GM23338 (cell line): ENCODE measurements at regions not wholly inside any gene's neighbourhood (a gene's known extent, or its start where the extent isn't known, plus 50 kb on each side); places are given as distances from the start of the nearest gene placed in this dataset.
A peak's percentile ranks its signal among the peaks of the same experiment; 100 is the strongest.

ENCODE experiments used
- ATAC-seq: fragments of 200-7000 bp; cut with Tn5 transposase; 3 replicates; pipeline ENCODE4 v1.9.1; 2020
- DNase-seq: peaks from one replicate; pipeline ENCODE4 v3.0.0-alpha.2; 2015; ENCODE audit warnings: low spot score
- H2AFZ ChIP-seq: fragments of 200-600 bp; sonication (generic); 2 replicates; pipeline ENCODE4 v1.8.0; 2016; ENCODE audit warnings: antibody characterized with exemption, mild to moderate bottlenecking, moderate library complexity
- H3F3A ChIP-seq: fragments of 200-600 bp; sonication (generic); replicated peaks from 2 replicates; pipeline ENCODE4 v1.8.0; 2017; ENCODE audit warnings: antibody characterized with exemption, mixed run types, low read depth
- H3K27ac ChIP-seq: fragments of 200-600 bp; sonication (generic); 2 replicates; pipeline ENCODE4 v1.6.1; 2016; ENCODE audit warnings: low read depth
- H3K27me3 ChIP-seq: fragments of 200-600 bp; sonication (generic); 2 replicates; pipeline ENCODE4 v1.8.0; 2016; ENCODE audit warnings: mild to moderate bottlenecking, mixed run types, moderate library complexity; ENCODE audit not compliant: insufficient read depth
- H3K36me3 ChIP-seq: fragments of 200-600 bp; sonication (generic); 2 replicates; pipeline ENCODE4 v1.8.0; 2016; ENCODE audit warnings: mild to moderate bottlenecking; ENCODE audit not compliant: insufficient read depth
- H3K4me1 ChIP-seq: fragments of 200-600 bp; sonication (generic); 2 replicates; pipeline ENCODE4 v1.8.0; 2016; ENCODE audit warnings: mild to moderate bottlenecking, moderate library complexity; ENCODE audit not compliant: insufficient read depth
- H3K4me2 ChIP-seq: fragments of 200-600 bp; sonication (generic); 2 replicates; pipeline ENCODE4 v1.7.1; 2017; ENCODE audit warnings: mixed run types
- H3K4me3 ChIP-seq: fragments of 200-600 bp; sonication (generic); 2 replicates; pipeline ENCODE4 v1.6.1; 2016; ENCODE audit warnings: mixed run types
- H3K79me2 ChIP-seq: fragments of 200-600 bp; sonication (generic); replicated peaks from 2 replicates; pipeline ENCODE4 v1.8.0; 2017; ENCODE audit warnings: mild to moderate bottlenecking; ENCODE audit not compliant: insufficient read depth
- H3K9me2 ChIP-seq: fragments of 200-600 bp; sonication (generic); 2 replicates; pipeline ENCODE4 v1.8.0; 2017; ENCODE audit not compliant: insufficient read depth
- H4K20me1 ChIP-seq: fragments of 200-600 bp; sonication (generic); replicated peaks from 2 replicates; pipeline ENCODE4 v1.8.0; 2017; ENCODE audit warnings: mild to moderate bottlenecking; ENCODE audit not compliant: insufficient read depth
- H3K27ac Mint-ChIP-seq: 2 replicates; pipeline ENCODE4 v1.8.0; 2020; ENCODE audit warnings: inconsistent platforms, mild to moderate bottlenecking, moderate library complexity, mixed read lengths
- H3K27me3 Mint-ChIP-seq: 3 replicates; pipeline ENCODE4 v1.8.0; 2022; ENCODE audit warnings: low read depth, mild to moderate bottlenecking, moderate library complexity, mixed read lengths, inconsistent platforms; ENCODE audit not compliant: insufficient read depth, poor library complexity
- H3K36me3 Mint-ChIP-seq: 3 replicates; pipeline ENCODE4 v1.8.0; 2021; ENCODE audit warnings: low read depth, mild to moderate bottlenecking, inconsistent platforms, moderate library complexity, mixed read lengths
- H3K4me1 Mint-ChIP-seq: 3 replicates; pipeline ENCODE4 v1.8.0; 2020; ENCODE audit warnings: mild to moderate bottlenecking, inconsistent platforms, mixed read lengths
- H3K4me3 Mint-ChIP-seq: 3 replicates; pipeline ENCODE4 v1.8.0; 2021; ENCODE audit warnings: moderate library complexity, mild to moderate bottlenecking, inconsistent platforms, mixed read lengths
- H3K9me3 Mint-ChIP-seq: 3 replicates; pipeline ENCODE4 v1.8.0; 2020; ENCODE audit warnings: moderate library complexity, mild to moderate bottlenecking, inconsistent platforms, mixed read lengths
- CREB1 ChIP-seq: fragments of 250-450 bp; sonication (Bioruptor Pico); IDR thresholded peaks from 2 replicates; pipeline ENCODE4 v1.5.0; 2020; ENCODE audit warnings: low read depth, mild to moderate bottlenecking, moderate library complexity
- EZH2 ChIP-seq: fragments of 200-600 bp; sonication (generic); IDR thresholded peaks from one replicate; pipeline ENCODE4 v1.8.0; 2017; ENCODE audit warnings: antibody characterized with exemption, mild to moderate bottlenecking, low read depth; ENCODE audit not compliant: unreplicated experiment
- EZH2phosphoT487 ChIP-seq: fragments of 200-600 bp; sonication (generic); IDR thresholded peaks from one replicate; pipeline ENCODE4 v1.8.1; 2018; ENCODE audit warnings: antibody characterized with exemption; ENCODE audit not compliant: unreplicated experiment
- JUNB ChIP-seq: IDR thresholded peaks from one replicate; pipeline ENCODE4 v1.6.1; 2016; ENCODE audit warnings: antibody characterized with exemption; ENCODE audit not compliant: unreplicated experiment
- NANOG ChIP-seq: IDR thresholded peaks from 2 replicates; pipeline ENCODE4 v1.6.1; 2016; ENCODE audit warnings: antibody characterized with exemption, borderline replicate concordance
- POLR2AphosphoS5 ChIP-seq: IDR thresholded peaks from 2 replicates; pipeline ENCODE4 v1.6.1; 2016; ENCODE audit warnings: antibody characterized with exemption, low read depth
- REST ChIP-seq: IDR thresholded peaks from one replicate; pipeline ENCODE4 v1.6.1; 2018; ENCODE audit warnings: antibody characterized with exemption; ENCODE audit not compliant: unreplicated experiment
- STAT1 ChIP-seq: IDR thresholded peaks from one replicate; pipeline ENCODE4 v1.6.1; 2016; ENCODE audit warnings: antibody characterized with exemption; ENCODE audit not compliant: unreplicated experiment
- ZNF114 ChIP-seq: fragments of 250-450 bp; sonication (Bioruptor Pico); IDR thresholded peaks from 2 replicates; pipeline ENCODE4 v1.5.0; 2020; ENCODE audit warnings: mild to moderate bottlenecking, moderate library complexity
- ZNF331 ChIP-seq: fragments of 250-450 bp; sonication (Bioruptor Pico); IDR thresholded peaks from 2 replicates; pipeline ENCODE4 v1.5.0; 2020; ENCODE audit warnings: low read depth, mild to moderate bottlenecking, moderate library complexity
- ZNF462 ChIP-seq: fragments of 250-450 bp; sonication (Bioruptor Pico); IDR thresholded peaks from 2 replicates; pipeline ENCODE4 v1.5.0; 2020; ENCODE audit warnings: mild to moderate bottlenecking, moderate library complexity
- TF ChIP-seq, protein P1 (sequence below): IDR thresholded peaks from 2 replicates; pipeline ENCODE4 v1.6.1; 2016; ENCODE audit warnings: antibody characterized with exemption
- TF ChIP-seq, protein P2 (sequence below), 2 experiments: fragments of 200-600 bp in 1 of 2; sonication (generic) in 1 of 2; conservative IDR thresholded peaks; 2 replicates each; pipeline versions ENCODE4 v1.5.1 to v1.6.1; 2016 to 2017; ENCODE audit warnings: antibody characterized with exemption in 2 of 2, low read depth in 2 of 2, mild to moderate bottlenecking in 2 of 2, moderate library complexity in 1 of 2

DNA sequence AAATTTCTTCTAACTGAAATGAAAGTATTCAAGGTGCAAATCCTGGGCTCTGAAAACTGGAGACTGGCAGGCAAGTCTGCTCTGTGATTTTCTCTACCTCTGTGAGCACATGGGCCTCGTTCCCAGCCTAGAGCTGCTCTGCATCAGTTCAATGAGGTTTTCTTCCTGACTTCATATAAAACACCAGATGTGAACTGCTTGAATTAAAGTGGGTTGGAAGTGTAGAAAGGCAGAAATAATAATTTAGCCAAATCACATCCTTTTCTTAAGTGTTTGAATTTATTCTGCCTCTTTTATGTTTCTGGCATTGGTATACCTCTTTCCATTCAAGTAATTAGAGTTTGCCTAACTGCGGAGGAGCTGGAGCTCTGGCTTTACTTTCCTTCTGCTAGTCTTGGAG lies 540.8 kb downstream of the OLFM4 start:
- ATAC-seq, result no peak
- Histone ChIP-seq H2AFZ (peak overlapping the region; percentile 2; the same call in 1 of the 2 replicates), H3K27me3 (no peaks in the 10 kb centered on the region), H3K27ac (no peak overlapping the region), H3K4me1 (no peaks in the 10 kb centered on the region), H3F3A (no peaks in the 10 kb centered on the region), H3K36me3 (no peaks in the 10 kb centered on the region), H3K4me3 (no peak overlapping the region), H3K4me2 (no peak overlapping the region), H3K79me2 (no peaks in the 10 kb centered on the region), H4K20me1 (no peaks in the 10 kb centered on the region), H3K9me2 (no peaks in the 10 kb centered on the region)
- H3K27me3 Mint-ChIP-seq, result no peaks in the 10 kb centered on the region
- no peak for DNase-seq
- H3K4me3 Mint-ChIP-seq, result no peak overlapping the region
- no peaks in the 10 kb centered on the region for H3K9me3 Mint-ChIP-seq
- H3K27ac Mint-ChIP-seq, result no peak overlapping the region
- H3K36me3 Mint-ChIP-seq, result no peaks in the 10 kb centered on the region
- H3K4me1 Mint-ChIP-seq, result no peaks in the 10 kb centered on the region
- no peak for TF ChIP-seq CREB1 (CRISPR knock-in tag)
- no peak for TF ChIP-seq EZH2phosphoT487
- no peak for TF ChIP-seq NANOG
- TF ChIP-seq JUNB, result no peak
- no peak for TF ChIP-seq STAT1
- TF ChIP-seq REST, result no peak
- TF ChIP-seq, protein P1, sequence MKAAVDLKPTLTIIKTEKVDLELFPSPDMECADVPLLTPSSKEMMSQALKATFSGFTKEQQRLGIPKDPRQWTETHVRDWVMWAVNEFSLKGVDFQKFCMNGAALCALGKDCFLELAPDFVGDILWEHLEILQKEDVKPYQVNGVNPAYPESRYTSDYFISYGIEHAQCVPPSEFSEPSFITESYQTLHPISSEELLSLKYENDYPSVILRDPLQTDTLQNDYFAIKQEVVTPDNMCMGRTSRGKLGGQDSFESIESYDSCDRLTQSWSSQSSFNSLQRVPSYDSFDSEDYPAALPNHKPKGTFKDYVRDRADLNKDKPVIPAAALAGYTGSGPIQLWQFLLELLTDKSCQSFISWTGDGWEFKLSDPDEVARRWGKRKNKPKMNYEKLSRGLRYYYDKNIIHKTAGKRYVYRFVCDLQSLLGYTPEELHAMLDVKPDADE, result no peak
- TF ChIP-seq ZNF114, result no peak
- no peak for TF ChIP-seq POLR2AphosphoS5
- no peak for TF ChIP-seq ZNF462 (CRISPR knock-in tag)
- no peak for TF ChIP-seq ZNF331
- TF ChIP-seq, protein P2, sequence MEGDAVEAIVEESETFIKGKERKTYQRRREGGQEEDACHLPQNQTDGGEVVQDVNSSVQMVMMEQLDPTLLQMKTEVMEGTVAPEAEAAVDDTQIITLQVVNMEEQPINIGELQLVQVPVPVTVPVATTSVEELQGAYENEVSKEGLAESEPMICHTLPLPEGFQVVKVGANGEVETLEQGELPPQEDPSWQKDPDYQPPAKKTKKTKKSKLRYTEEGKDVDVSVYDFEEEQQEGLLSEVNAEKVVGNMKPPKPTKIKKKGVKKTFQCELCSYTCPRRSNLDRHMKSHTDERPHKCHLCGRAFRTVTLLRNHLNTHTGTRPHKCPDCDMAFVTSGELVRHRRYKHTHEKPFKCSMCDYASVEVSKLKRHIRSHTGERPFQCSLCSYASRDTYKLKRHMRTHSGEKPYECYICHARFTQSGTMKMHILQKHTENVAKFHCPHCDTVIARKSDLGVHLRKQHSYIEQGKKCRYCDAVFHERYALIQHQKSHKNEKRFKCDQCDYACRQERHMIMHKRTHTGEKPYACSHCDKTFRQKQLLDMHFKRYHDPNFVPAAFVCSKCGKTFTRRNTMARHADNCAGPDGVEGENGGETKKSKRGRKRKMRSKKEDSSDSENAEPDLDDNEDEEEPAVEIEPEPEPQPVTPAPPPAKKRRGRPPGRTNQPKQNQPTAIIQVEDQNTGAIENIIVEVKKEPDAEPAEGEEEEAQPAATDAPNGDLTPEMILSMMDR (conservative IDR thresholded peaks at IDR 0.05; ENCODE audit: low read depth in 2 of 2), result no peak
- no peak for TF ChIP-seq EZH2
